ENCODE measurements at regions not wholly inside any gene's neighbourhood (a gene's known extent, or its start where the extent isn't known, plus 50 kb on each side); places are given as distances from the start of the nearest gene placed in this dataset.

DNA sequence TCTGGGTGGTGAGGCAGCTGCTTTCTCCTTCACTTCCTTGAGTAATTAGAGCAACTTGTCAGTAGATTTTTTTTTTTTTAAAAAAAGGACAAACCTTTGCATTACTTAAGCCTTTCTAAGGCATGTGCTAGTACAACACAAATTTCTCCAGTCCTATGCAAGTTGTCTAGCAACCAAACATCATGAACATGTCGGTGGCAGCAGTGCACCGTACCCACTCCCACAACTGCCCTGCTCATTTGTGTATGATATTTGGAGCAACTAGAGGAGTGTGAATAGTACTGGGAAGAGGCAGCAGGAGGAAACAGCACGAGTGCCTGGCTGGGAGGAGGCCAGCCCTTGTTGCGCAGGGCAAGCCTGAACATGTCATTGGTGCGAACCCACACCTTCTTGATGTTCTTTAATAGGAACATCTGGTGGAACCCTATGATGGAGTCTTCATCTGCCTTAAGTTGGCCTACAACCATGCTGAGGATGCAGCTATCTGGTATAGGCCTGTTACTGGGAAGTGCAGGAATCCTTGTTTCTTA lies 238.3 kb downstream of the TDRD15 start:
- H3K4me2 ChIP-seq (ENCODE audit: low read length) = no peak overlapping the region
- TF ChIP-seq EZH2phosphoT487 (IDR thresholded peaks at IDR 0.05; ENCODE audit: low read depth) = no peak
- TF ChIP-seq CTCF (IDR thresholded peaks at IDR 0.05; ENCODE audit: low read depth, low read length) = no peak
- H3K4me3 ChIP-seq (ENCODE audit: low read length) = no peak overlapping the region
- no peaks in the 10 kb centered on the region for H3K27me3 ChIP-seq (ENCODE audit: low read depth, low read length)
- no peaks in the 10 kb centered on the region for H3K4me1 ChIP-seq (ENCODE audit: low read length)
- H2AFZ ChIP-seq (ENCODE audit: low read depth, low read length) = no peak overlapping the region
- no peaks in the 10 kb centered on the region for H3K9me3 ChIP-seq (ENCODE audit: insufficient read depth, low read length)
- H3K9ac ChIP-seq (ENCODE audit: low read length) = no peak overlapping the region
- H3K36me3 ChIP-seq (replicated peaks; ENCODE audit: low read depth, low read length) = no peaks in the 10 kb centered on the region
- no peak overlapping the region for H3K27ac ChIP-seq (ENCODE audit: low read length)
- no peaks in the 10 kb centered on the region for H4K20me1 ChIP-seq (ENCODE audit: insufficient read depth, low read length)
- no peaks in the 10 kb centered on the region for H3K79me2 ChIP-seq (ENCODE audit: low read length)

- TF ChIP-seq EZH2phosphoT487 (IDR thresholded peaks at IDR 0.05; ENCODE audit: low read depth) (no peak), CTCF (IDR thresholded peaks at IDR 0.05; ENCODE audit: low read depth, low read length) (peak; percentile 11; the same call in 1 of the 2 replicates)
- Histone ChIP-seq H3K27me3 (ENCODE audit: low read depth, low read length) (no peaks in the 10 kb centered on the region), H3K36me3 (replicated peaks; ENCODE audit: low read depth, low read length) (no peaks in the 10 kb centered on the region), H3K4me2 (ENCODE audit: low read length) (no peak overlapping the region), H3K9me3 (ENCODE audit: insufficient read depth, low read length) (no peaks in the 10 kb centered on the region), H3K4me3 (ENCODE audit: low read length) (no peak overlapping the region), H4K20me1 (ENCODE audit: insufficient read depth, low read length) (no peaks in the 10 kb centered on the region), H3K27ac (ENCODE audit: low read length) (no peak overlapping the region), H3K4me1 (ENCODE audit: low read length) (no peaks in the 10 kb centered on the region), H2AFZ (ENCODE audit: low read depth, low read length) (no peak overlapping the region), H3K79me2 (ENCODE audit: low read length) (no peaks in the 10 kb centered on the region), H3K9ac (ENCODE audit: low read length) (no peak overlapping the region)
Measured at GRCh38 chr2:21363364-21363763, 239.6 kb downstream of the TDRD15 start.

DNA sequence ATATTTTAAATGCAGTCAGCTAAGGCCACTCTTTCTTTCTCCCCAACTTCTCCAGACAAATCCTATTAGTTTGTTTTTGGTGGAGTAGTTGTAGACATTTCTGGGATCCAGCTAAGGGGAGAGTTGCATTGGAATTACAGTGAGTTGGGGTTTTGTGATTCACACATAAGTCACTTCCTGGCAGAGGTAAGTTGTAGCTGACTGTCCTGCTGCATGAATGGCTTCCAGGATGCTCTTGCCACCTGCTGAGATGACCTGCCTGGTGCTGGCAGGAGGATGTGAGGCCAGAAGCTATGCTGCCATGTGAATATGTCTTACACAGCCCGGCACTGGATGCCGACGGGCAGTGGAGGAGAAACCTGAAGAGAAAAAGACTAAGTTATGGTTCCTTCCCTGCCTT lies 243.7 kb downstream of the TDRD15 start:
- Histone ChIP-seq H3K4me2 (ENCODE audit: low read length) (no peak overlapping the region), H3K79me2 (ENCODE audit: low read length) (no peaks in the 10 kb centered on the region), H3K27me3 (ENCODE audit: low read depth, low read length) (no peaks in the 10 kb centered on the region), H3K27ac (ENCODE audit: low read length) (no peak overlapping the region), H3K4me3 (ENCODE audit: low read length) (no peak overlapping the region), H3K9ac (ENCODE audit: low read length) (no peak overlapping the region), H3K4me1 (ENCODE audit: low read length) (no peaks in the 10 kb centered on the region), H3K9me3 (ENCODE audit: insufficient read depth, low read length) (no peaks in the 10 kb centered on the region), H2AFZ (ENCODE audit: low read depth, low read length) (no peak overlapping the region), H4K20me1 (ENCODE audit: insufficient read depth, low read length) (no peaks in the 10 kb centered on the region), H3K36me3 (replicated peaks; ENCODE audit: low read depth, low read length) (no peaks in the 10 kb centered on the region)
- TF ChIP-seq EZH2phosphoT487 (IDR thresholded peaks at IDR 0.05; ENCODE audit: low read depth) (no peak), CTCF (IDR thresholded peaks at IDR 0.05; ENCODE audit: low read depth, low read length) (no peak)

- no peak overlapping the region for H3K27ac ChIP-seq (ENCODE audit: low read length)
- H3K4me1 ChIP-seq (ENCODE audit: low read length) = no peaks in the 10 kb centered on the region
Measured at GRCh38 chr2:21369787-21370186, 246.0 kb downstream of the TDRD15 start.

More at GRCh38 chr2:21369787-21370186, 246.0 kb downstream of the TDRD15 start:
- H2AFZ ChIP-seq (ENCODE audit: low read depth, low read length) = no peak overlapping the region
- no peaks in the 10 kb centered on the region for H4K20me1 ChIP-seq (ENCODE audit: insufficient read depth, low read length)
- no peaks in the 10 kb centered on the region for H3K27me3 ChIP-seq (ENCODE audit: low read depth, low read length)
- TF ChIP-seq CTCF (IDR thresholded peaks at IDR 0.05; ENCODE audit: low read depth, low read length) (no peak), EZH2phosphoT487 (IDR thresholded peaks at IDR 0.05; ENCODE audit: low read depth) (no peak)
- H3K36me3 ChIP-seq (replicated peaks; ENCODE audit: low read depth, low read length) = no peaks in the 10 kb centered on the region
- no peaks in the 10 kb centered on the region for H3K79me2 ChIP-seq (ENCODE audit: low read length)
- H3K4me2 ChIP-seq (ENCODE audit: low read length) = no peak overlapping the region
- no peaks in the 10 kb centered on the region for H3K9me3 ChIP-seq (ENCODE audit: insufficient read depth, low read length)
- no peak overlapping the region for H3K4me3 ChIP-seq (ENCODE audit: low read length)
- H3K9ac ChIP-seq (ENCODE audit: low read length) = no peak overlapping the region
